ENCODE measurements at regions not wholly inside any gene's neighbourhood (a gene's known extent, or its start where the extent isn't known, plus 50 kb on each side); places are given as distances from the start of the nearest gene placed in this dataset.
A peak's percentile ranks its signal among the peaks of the same experiment; 100 is the strongest.

DNA sequence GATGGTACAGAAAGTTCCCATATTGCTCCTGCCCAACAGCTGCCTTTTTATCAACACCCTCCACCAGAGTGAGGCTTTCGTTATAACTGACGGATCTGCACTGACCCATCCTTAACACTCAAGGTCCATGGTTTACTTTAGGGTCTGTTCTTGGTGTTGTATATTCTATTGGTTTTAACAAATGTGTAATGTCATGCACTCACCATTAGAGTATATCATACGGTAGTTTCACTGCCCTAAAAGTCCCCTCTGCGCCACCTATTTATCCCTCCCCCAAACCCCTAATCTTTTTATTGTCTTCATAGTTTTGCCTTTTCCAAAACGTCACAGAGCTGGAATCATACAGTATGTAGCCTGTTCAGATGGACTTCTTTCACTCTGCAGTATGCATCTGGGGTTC, 102.8 kb upstream of the TNS3 start:
- Histone ChIP-seq H2BK15ac (replicated peaks; ENCODE audit: low read depth) (no peak overlapping the region), H3K56ac (ENCODE audit: low read length) (no peak overlapping the region), H3K36me3 (ENCODE audit: control insufficient read depth, insufficient read depth, low read length) (no peaks in the 10 kb centered on the region), H3K9ac (ENCODE audit: low read length) (no peak overlapping the region), H3K79me2 (ENCODE audit: control insufficient read depth, insufficient read depth, low read length) (no peaks in the 10 kb centered on the region), H3K27ac (ENCODE audit: low read depth, low read length) (no peak overlapping the region), H3K18ac (ENCODE audit: low read length) (no peak overlapping the region), H2BK120ac (ENCODE audit: low read depth, low read length) (no peak overlapping the region), H2AK5ac (ENCODE audit: low read length) (no peak overlapping the region), H2BK5ac (ENCODE audit: low read length) (no peak overlapping the region), H3K79me1 (ENCODE audit: low read length) (no peaks in the 10 kb centered on the region), H4K5ac (ENCODE audit: low read length) (no peak overlapping the region), H3K4ac (ENCODE audit: low read depth, low read length) (no peak overlapping the region), H3K27me3 (ENCODE audit: insufficient read depth, low read length, poor library complexity) (no peaks in the 10 kb centered on the region), H3K4me1 (ENCODE audit: control insufficient read depth, low read depth, low read length) (peaks cover 3% of the 10 kb centered on the region), H3K4me2 (ENCODE audit: low read length) (no peak overlapping the region), H3K23ac (ENCODE audit: low read length) (no peak overlapping the region), H3K4me3 (ENCODE audit: low read length) (no peak overlapping the region), H4K8ac (ENCODE audit: low read depth, low read length) (no peak overlapping the region)
- DNase-seq = no peak
- WGBS (ENCODE audit: extremely low coverage, insufficient coverage, low lambda C conversion rate) = no CpG with 5 or more reads among the region's 5 CpGs

DNA sequence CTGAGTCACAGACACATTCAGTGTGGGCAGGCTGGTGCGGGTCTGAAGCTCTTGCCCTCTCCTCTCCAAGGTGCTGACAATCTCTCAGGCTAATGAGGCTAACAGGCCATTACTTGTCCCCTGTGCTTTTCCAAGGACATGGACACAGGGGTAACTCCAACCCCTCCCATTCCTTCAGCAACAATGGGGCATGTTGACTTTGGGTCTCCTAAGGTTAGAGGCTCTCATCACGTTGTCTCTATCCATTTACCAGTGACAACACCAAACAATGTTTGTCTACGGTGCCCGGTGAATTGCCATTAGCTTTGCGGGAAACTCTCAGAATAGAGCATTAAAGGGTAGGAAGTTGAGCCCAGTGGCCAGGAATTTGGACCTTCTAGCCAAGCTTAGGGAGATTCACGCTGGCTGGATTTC, 101.6 kb upstream of the TNS3 start:
- no peak overlapping the region for H3K4me3 ChIP-seq (ENCODE audit: low read length)
- no peak overlapping the region for H3K4ac ChIP-seq (ENCODE audit: low read depth, low read length)
- no peak overlapping the region for H3K56ac ChIP-seq (ENCODE audit: low read length)
- H4K5ac ChIP-seq (ENCODE audit: low read length) = no peak overlapping the region
- no peaks in the 10 kb centered on the region for H3K36me3 ChIP-seq (ENCODE audit: control insufficient read depth, insufficient read depth, low read length)
- peaks cover 7% of the 10 kb centered on the region for H3K4me1 ChIP-seq (ENCODE audit: control insufficient read depth, low read depth, low read length)
- no peak overlapping the region for H3K23ac ChIP-seq (ENCODE audit: low read length)
- no peaks in the 10 kb centered on the region for H3K79me2 ChIP-seq (ENCODE audit: control insufficient read depth, insufficient read depth, low read length)
- H3K27ac ChIP-seq (ENCODE audit: low read depth, low read length) = no peak overlapping the region
- no peaks in the 10 kb centered on the region for H3K27me3 ChIP-seq (ENCODE audit: insufficient read depth, low read length, poor library complexity)
- no CpG with 5 or more reads among the region's 6 CpGs for WGBS (ENCODE audit: extremely low coverage, insufficient coverage, low lambda C conversion rate)
- H3K4me2 ChIP-seq (ENCODE audit: low read length) = no peak overlapping the region
- no peak overlapping the region for H4K8ac ChIP-seq (ENCODE audit: low read depth, low read length)
- H2BK15ac ChIP-seq (replicated peaks; ENCODE audit: low read depth) = no peak overlapping the region
- DNase-seq = no peak
- H2BK5ac ChIP-seq (ENCODE audit: low read length) = no peak overlapping the region
- H3K18ac ChIP-seq (ENCODE audit: low read length) = no peak overlapping the region
- no peaks in the 10 kb centered on the region for H3K79me1 ChIP-seq (ENCODE audit: low read length)
- H2AK5ac ChIP-seq (ENCODE audit: low read length) = no peak overlapping the region
- no peak overlapping the region for H2BK120ac ChIP-seq (ENCODE audit: low read depth, low read length)
- H3K9ac ChIP-seq (ENCODE audit: low read length) = no peak overlapping the region

DNA sequence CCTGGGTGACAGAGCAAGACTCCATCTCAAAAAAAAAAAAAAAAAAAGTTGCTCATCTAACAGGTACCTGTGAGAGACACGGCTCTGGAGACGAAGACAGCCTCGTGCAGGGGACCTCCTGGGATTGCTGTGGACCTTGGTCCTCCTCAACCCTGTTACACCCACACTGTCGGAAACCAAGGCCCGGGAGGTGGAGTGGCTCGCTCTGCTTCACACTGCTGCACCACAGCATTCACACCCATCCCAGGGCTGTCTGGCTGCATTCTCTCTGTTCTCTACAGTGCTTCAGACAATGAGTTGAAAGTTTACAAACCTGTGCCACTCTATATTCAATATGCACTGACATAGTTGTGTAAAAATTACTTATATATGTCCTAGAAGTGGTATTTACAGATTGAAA, 101.0 kb upstream of the TNS3 start:
- Histone ChIP-seq H2AK5ac (ENCODE audit: low read length) (no peak overlapping the region), H3K36me3 (ENCODE audit: control insufficient read depth, insufficient read depth, low read length) (no peaks in the 10 kb centered on the region), H4K5ac (ENCODE audit: low read length) (no peak overlapping the region), H2BK15ac (replicated peaks; ENCODE audit: low read depth) (no peak overlapping the region), H3K23ac (ENCODE audit: low read length) (no peak overlapping the region), H3K27me3 (ENCODE audit: insufficient read depth, low read length, poor library complexity) (no peaks in the 10 kb centered on the region), H2BK120ac (ENCODE audit: low read depth, low read length) (no peak overlapping the region), H3K4me2 (ENCODE audit: low read length) (no peak overlapping the region), H3K79me2 (ENCODE audit: control insufficient read depth, insufficient read depth, low read length) (no peaks in the 10 kb centered on the region), H3K4me1 (ENCODE audit: control insufficient read depth, low read depth, low read length) (peaks cover 9% of the 10 kb centered on the region), H3K18ac (ENCODE audit: low read length) (no peak overlapping the region), H2BK5ac (ENCODE audit: low read length) (no peak overlapping the region), H3K56ac (ENCODE audit: low read length) (no peak overlapping the region), H3K4ac (ENCODE audit: low read depth, low read length) (no peak overlapping the region), H3K27ac (ENCODE audit: low read depth, low read length) (no peak overlapping the region), H3K9ac (ENCODE audit: low read length) (no peak overlapping the region), H3K79me1 (ENCODE audit: low read length) (no peaks in the 10 kb centered on the region), H4K8ac (ENCODE audit: low read depth, low read length) (no peak overlapping the region), H3K4me3 (ENCODE audit: low read length) (no peak overlapping the region)
- no CpG with 5 or more reads among the region's 6 CpGs for WGBS (ENCODE audit: extremely low coverage, insufficient coverage, low lambda C conversion rate)
- DNase-seq = no peak

GRCh38 chr7:47681249-47681810, 99.4 kb upstream of the TNS3 start:
- H4K5ac ChIP-seq (ENCODE audit: low read length) = no peak overlapping the region
- no peak overlapping the region for H3K18ac ChIP-seq (ENCODE audit: low read length)
- H3K23ac ChIP-seq (ENCODE audit: low read length) = no peak overlapping the region
- no peaks in the 10 kb centered on the region for H3K36me3 ChIP-seq (ENCODE audit: control insufficient read depth, insufficient read depth, low read length)
- no peaks in the 10 kb centered on the region for H3K27me3 ChIP-seq (ENCODE audit: insufficient read depth, low read length, poor library complexity)
- no peaks in the 10 kb centered on the region for H3K79me1 ChIP-seq (ENCODE audit: low read length)
- peak overlapping the region; percentile 74 for H3K56ac ChIP-seq (ENCODE audit: low read length)
- no peak overlapping the region for H2AK5ac ChIP-seq (ENCODE audit: low read length)
- no peak overlapping the region for H4K8ac ChIP-seq (ENCODE audit: low read depth, low read length)
- H2BK15ac ChIP-seq (replicated peaks; ENCODE audit: low read depth) = no peak overlapping the region
- no peak overlapping the region for H3K4me2 ChIP-seq (ENCODE audit: low read length)
- H3K27ac ChIP-seq (ENCODE audit: low read depth, low read length) = no peak overlapping the region
- H3K4me1 ChIP-seq (ENCODE audit: control insufficient read depth, low read depth, low read length) = peaks cover 9% of the 10 kb centered on the region
- no peak overlapping the region for H3K9ac ChIP-seq (ENCODE audit: low read length)
- no peak overlapping the region for H2BK120ac ChIP-seq (ENCODE audit: low read depth, low read length)
- no peak overlapping the region for H3K4me3 ChIP-seq (ENCODE audit: low read length)
- no peak overlapping the region for H3K4ac ChIP-seq (ENCODE audit: low read depth, low read length)
- DNase-seq = peak; percentile 41
- no CpG with 5 or more reads among the region's 8 CpGs for WGBS (ENCODE audit: extremely low coverage, insufficient coverage, low lambda C conversion rate)
- no peaks in the 10 kb centered on the region for H3K79me2 ChIP-seq (ENCODE audit: control insufficient read depth, insufficient read depth, low read length)
- peak overlapping the region; percentile 27 for H2BK5ac ChIP-seq (ENCODE audit: low read length)

DNA sequence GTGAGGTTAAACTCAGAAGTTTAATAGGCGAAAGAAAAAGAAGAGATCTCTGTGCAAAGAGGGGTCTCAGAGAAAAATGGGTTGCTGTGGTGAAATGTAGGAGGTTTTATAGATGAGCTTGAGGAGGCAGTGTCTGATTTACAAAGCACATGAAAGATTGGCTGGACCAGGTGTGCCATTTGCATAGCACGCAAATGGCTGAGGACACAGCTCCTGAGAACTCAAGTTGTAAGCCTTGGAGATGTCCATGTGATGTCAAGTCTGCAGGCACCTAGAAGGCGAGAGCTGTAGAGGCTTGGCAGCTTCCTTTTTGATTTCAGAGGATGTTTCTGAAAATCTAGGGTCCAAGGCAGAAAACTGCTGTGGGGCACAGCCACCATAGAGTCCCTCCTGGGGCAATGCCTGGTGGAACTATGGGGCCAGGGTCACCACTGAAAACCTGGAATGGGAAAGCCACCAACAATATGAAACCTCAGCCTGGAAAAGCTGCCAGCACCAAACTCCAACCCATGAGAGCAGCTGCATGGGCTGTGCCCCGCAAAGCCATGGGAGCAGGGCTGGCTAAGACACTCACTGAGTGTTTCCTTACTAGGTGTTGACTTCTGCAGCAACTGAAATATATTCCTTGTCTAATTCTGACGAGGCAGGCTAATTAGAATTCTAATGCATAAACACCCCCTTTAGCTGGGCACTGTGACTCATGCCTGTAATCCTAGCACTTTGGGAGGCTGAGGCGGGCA, 96.9 kb upstream of the TNS3 start:
- Histone ChIP-seq H3K23ac (ENCODE audit: low read length) (no peak overlapping the region), H2AK5ac (ENCODE audit: low read length) (no peak overlapping the region), H3K18ac (ENCODE audit: low read length) (no peak overlapping the region), H3K4me3 (ENCODE audit: low read length) (no peak overlapping the region), H2BK15ac (replicated peaks; ENCODE audit: low read depth) (no peak overlapping the region), H3K79me2 (ENCODE audit: control insufficient read depth, insufficient read depth, low read length) (no peaks in the 10 kb centered on the region), H4K8ac (ENCODE audit: low read depth, low read length) (no peak overlapping the region), H3K36me3 (ENCODE audit: control insufficient read depth, insufficient read depth, low read length) (no peaks in the 10 kb centered on the region), H2BK5ac (ENCODE audit: low read length) (no peak overlapping the region), H3K56ac (ENCODE audit: low read length) (peak overlapping the region; percentile 42), H2BK120ac (ENCODE audit: low read depth, low read length) (no peak overlapping the region), H3K4ac (ENCODE audit: low read depth, low read length) (no peak overlapping the region), H3K4me1 (ENCODE audit: control insufficient read depth, low read depth, low read length) (peaks cover 9% of the 10 kb centered on the region), H4K5ac (ENCODE audit: low read length) (no peak overlapping the region), H3K27ac (ENCODE audit: low read depth, low read length) (no peak overlapping the region), H3K9ac (ENCODE audit: low read length) (no peak overlapping the region), H3K79me1 (ENCODE audit: low read length) (no peaks in the 10 kb centered on the region), H3K27me3 (ENCODE audit: insufficient read depth, low read length, poor library complexity) (no peaks in the 10 kb centered on the region), H3K4me2 (ENCODE audit: low read length) (no peak overlapping the region)
- no CpG with 5 or more reads among the region's 6 CpGs for WGBS (ENCODE audit: extremely low coverage, insufficient coverage, low lambda C conversion rate)
- DNase-seq = no peak

- no peaks in the 10 kb centered on the region for H3K36me3 ChIP-seq (ENCODE audit: control insufficient read depth, insufficient read depth, low read length)
- no peaks in the 10 kb centered on the region for H3K79me1 ChIP-seq (ENCODE audit: low read length)
- H3K79me2 ChIP-seq (ENCODE audit: control insufficient read depth, insufficient read depth, low read length) = no peaks in the 10 kb centered on the region
- no peak overlapping the region for H3K27ac ChIP-seq (ENCODE audit: low read depth, low read length)
- no peak overlapping the region for H3K9ac ChIP-seq (ENCODE audit: low read length)
- H2BK15ac ChIP-seq (replicated peaks; ENCODE audit: low read depth) = no peak overlapping the region
- H3K27me3 ChIP-seq (ENCODE audit: insufficient read depth, low read length, poor library complexity) = no peaks in the 10 kb centered on the region
- no peak overlapping the region for H3K4me3 ChIP-seq (ENCODE audit: low read length)
- no peak overlapping the region for H3K23ac ChIP-seq (ENCODE audit: low read length)
- H3K18ac ChIP-seq (ENCODE audit: low read length) = no peak overlapping the region
- H2BK120ac ChIP-seq (ENCODE audit: low read depth, low read length) = no peak overlapping the region
- no peak overlapping the region for H3K4ac ChIP-seq (ENCODE audit: low read depth, low read length)
- H4K5ac ChIP-seq (ENCODE audit: low read length) = no peak overlapping the region
- no peak overlapping the region for H2AK5ac ChIP-seq (ENCODE audit: low read length)
- H4K8ac ChIP-seq (ENCODE audit: low read depth, low read length) = no peak overlapping the region
- H3K56ac ChIP-seq (ENCODE audit: low read length) = no peak overlapping the region
- DNase-seq = no peak
- no peak overlapping the region for H3K4me2 ChIP-seq (ENCODE audit: low read length)
- no peak overlapping the region for H2BK5ac ChIP-seq (ENCODE audit: low read length)
- WGBS (ENCODE audit: extremely low coverage, insufficient coverage, low lambda C conversion rate) = no CpG with 5 or more reads among the region's 1 CpG
- peaks cover 9% of the 10 kb centered on the region for H3K4me1 ChIP-seq (ENCODE audit: control insufficient read depth, low read depth, low read length)
Measured at GRCh38 chr7:47677664-47678063, 95.8 kb upstream of the TNS3 start.

Measured in mesendoderm (in vitro differentiated cells).